Upper lobe of right lung (tissue), 1 donor: ENCODE measurements at regions not wholly inside any gene's neighbourhood (a gene's known extent, or its start where the extent isn't known, plus 50 kb on each side); places are given as distances from the start of the nearest gene placed in this dataset.

Experiments used
- ATAC-seq: fragments of 200-7000 bp; cut with Tn5 transposase; one replicate; pipeline ENCODE4 v1.9.1; 2020; ENCODE audit warnings: mild to moderate bottlenecking, moderate library complexity
- DNase-seq: peaks from one replicate; pipeline ENCODE4 v3.0.0-alpha.2; 2020
- H3K27ac ChIP-seq: fragments of 200-600 bp; one replicate; pipeline ENCODE4 v1.8.0; 2022
- H3K27me3 ChIP-seq: fragments of 200-600 bp; one replicate; pipeline ENCODE4 v1.8.0; 2022; ENCODE audit warnings: mild to moderate bottlenecking
- H3K36me3 ChIP-seq: fragments of 200-600 bp; one replicate; pipeline ENCODE4 v1.8.0; 2022
- H3K4me1 ChIP-seq: fragments of 200-600 bp; one replicate; pipeline ENCODE4 v1.8.0; 2022
- H3K4me3 ChIP-seq: fragments of 200-600 bp; one replicate; pipeline ENCODE4 v1.8.0; 2022; ENCODE audit warnings: mild to moderate bottlenecking
- H3K9me3 ChIP-seq: fragments of 200-600 bp; one replicate; pipeline ENCODE4 v1.8.0; 2022
- intact Hi-C: fragments of 100-400 bp; cut with DNase I; formaldehyde crosslinking; loops from one replicate; pipeline ENCODE4 v1.11.0; 2022
- TF ChIP-seq, protein P1 (sequence below): fragments of 200-600 bp; IDR thresholded peaks from one replicate; pipeline ENCODE4 v1.8.0; 2022; ENCODE audit warnings: antibody characterized with exemption
- donor health status: DM: no; HTN: yes; CAD: no; lungs with severe emphysema.

DNA sequence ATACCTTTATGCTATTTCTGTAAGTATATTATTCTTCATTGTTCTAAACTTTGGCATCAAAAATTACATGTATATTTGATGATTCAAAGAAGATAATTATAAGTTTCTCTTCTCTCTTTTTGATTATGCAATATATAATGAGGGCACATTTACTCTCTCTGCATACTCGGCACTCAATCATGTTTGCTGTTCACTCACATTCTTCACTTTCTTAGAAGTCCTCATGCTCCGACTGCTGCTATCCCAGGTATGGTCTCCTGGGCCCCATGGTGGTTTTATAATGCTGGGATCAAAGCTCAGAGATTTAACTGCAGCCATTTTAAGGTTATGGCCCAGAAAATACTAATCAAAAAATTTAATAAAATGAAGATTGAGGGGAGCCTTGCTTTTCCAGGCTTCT lies 529.7 kb upstream of the IL12A start:
- Histone ChIP-seq H3K36me3 (no peaks in the 10 kb centered on the region), H3K4me3 (no peak overlapping the region), H3K4me1 (no peaks in the 10 kb centered on the region), H3K27me3 (no peaks in the 10 kb centered on the region), H3K9me3 (no peaks in the 10 kb centered on the region), H3K27ac (no peak overlapping the region)
- TF ChIP-seq, protein P1, sequence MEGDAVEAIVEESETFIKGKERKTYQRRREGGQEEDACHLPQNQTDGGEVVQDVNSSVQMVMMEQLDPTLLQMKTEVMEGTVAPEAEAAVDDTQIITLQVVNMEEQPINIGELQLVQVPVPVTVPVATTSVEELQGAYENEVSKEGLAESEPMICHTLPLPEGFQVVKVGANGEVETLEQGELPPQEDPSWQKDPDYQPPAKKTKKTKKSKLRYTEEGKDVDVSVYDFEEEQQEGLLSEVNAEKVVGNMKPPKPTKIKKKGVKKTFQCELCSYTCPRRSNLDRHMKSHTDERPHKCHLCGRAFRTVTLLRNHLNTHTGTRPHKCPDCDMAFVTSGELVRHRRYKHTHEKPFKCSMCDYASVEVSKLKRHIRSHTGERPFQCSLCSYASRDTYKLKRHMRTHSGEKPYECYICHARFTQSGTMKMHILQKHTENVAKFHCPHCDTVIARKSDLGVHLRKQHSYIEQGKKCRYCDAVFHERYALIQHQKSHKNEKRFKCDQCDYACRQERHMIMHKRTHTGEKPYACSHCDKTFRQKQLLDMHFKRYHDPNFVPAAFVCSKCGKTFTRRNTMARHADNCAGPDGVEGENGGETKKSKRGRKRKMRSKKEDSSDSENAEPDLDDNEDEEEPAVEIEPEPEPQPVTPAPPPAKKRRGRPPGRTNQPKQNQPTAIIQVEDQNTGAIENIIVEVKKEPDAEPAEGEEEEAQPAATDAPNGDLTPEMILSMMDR, result no peak
- DNase-seq, result no peak
- peak; percentile 40 for ATAC-seq
- intact Hi-C loops, result no loop called here

DNA sequence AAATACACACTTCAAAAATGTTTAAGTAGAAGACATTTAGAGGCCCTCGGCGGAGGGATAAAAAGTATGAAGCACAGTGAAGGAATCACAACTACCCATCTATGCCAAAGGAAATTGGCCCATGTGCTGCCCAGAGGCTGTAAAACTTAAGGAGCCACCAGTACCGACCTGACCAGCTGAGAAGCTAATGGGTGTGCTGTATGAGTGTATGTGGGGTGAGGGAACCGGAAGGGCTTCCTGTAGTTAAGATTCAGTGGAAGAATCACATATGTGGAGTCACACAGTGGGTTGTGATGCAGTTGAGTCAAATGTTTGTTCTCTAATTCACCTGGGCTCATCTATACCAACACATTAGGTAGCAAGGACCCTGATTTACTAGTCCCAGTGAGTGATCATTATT lies 516.0 kb upstream of the IL12A start:
- no peak for DNase-seq
- no peaks in the 10 kb centered on the region for H3K27me3 ChIP-seq
- H3K27ac ChIP-seq, result no peak overlapping the region
- H3K36me3 ChIP-seq, result no peaks in the 10 kb centered on the region
- TF ChIP-seq, protein P1, result no peak
- no peak for ATAC-seq
- H3K4me3 ChIP-seq, result no peak overlapping the region
- no peaks in the 10 kb centered on the region for H3K9me3 ChIP-seq
- intact Hi-C loops, result no loop called here
- H3K4me1 ChIP-seq, result no peaks in the 10 kb centered on the region

DNA sequence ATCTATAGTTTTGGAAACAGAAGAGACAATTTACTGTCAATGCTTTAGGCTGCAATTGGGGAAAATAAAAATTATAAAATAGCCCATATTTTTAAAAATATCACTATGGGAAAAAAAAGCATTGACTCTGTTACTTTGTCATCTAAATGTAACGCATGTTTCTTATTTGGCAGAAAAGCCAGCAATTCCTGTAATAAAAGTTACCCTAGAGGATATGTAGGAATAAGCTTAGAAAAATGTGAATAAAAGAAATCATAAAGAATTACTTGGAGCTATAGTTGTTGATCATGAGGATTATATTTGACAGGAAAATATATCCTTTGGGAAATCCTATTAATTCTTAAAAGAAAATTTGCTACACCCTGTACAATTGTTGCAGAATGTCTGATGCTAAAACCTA lies 515.4 kb upstream of the IL12A start:
- no peaks in the 10 kb centered on the region for H3K36me3 ChIP-seq
- no peak for ATAC-seq
- intact Hi-C loops, result no loop called here
- TF ChIP-seq, protein P1, result no peak
- H3K4me3 ChIP-seq, result no peak overlapping the region
- H3K27ac ChIP-seq, result no peak overlapping the region
- DNase-seq, result no peak
- no peaks in the 10 kb centered on the region for H3K4me1 ChIP-seq
- no peaks in the 10 kb centered on the region for H3K27me3 ChIP-seq
- H3K9me3 ChIP-seq, result no peaks in the 10 kb centered on the region

DNA sequence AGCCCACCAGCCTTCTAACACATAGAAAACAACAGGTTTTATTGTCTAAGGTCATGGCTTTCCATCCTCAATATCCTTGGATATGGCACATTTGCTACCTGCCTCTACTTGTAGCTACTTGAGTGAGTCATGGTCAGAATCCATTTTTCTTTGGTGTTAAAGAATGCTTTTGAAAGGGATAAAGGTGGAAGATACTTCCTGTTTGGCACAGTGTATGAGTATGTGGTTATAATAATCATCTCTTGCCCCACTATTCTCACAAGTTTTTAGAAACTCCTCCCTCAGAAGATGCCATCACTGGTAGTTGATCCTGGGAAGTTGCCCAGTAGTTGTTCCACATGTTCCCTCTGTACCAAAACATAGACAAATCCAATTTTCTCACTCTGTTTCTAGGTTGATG lies 508.6 kb upstream of the IL12A start:
- Histone ChIP-seq H3K4me3 (no peak overlapping the region), H3K4me1 (no peaks in the 10 kb centered on the region), H3K36me3 (no peaks in the 10 kb centered on the region), H3K9me3 (no peaks in the 10 kb centered on the region), H3K27ac (no peak overlapping the region), H3K27me3 (no peaks in the 10 kb centered on the region)
- TF ChIP-seq, protein P1, result no peak
- DNase-seq, result no peak
- no peak for ATAC-seq
- intact Hi-C loops, result no loop called here

DNA sequence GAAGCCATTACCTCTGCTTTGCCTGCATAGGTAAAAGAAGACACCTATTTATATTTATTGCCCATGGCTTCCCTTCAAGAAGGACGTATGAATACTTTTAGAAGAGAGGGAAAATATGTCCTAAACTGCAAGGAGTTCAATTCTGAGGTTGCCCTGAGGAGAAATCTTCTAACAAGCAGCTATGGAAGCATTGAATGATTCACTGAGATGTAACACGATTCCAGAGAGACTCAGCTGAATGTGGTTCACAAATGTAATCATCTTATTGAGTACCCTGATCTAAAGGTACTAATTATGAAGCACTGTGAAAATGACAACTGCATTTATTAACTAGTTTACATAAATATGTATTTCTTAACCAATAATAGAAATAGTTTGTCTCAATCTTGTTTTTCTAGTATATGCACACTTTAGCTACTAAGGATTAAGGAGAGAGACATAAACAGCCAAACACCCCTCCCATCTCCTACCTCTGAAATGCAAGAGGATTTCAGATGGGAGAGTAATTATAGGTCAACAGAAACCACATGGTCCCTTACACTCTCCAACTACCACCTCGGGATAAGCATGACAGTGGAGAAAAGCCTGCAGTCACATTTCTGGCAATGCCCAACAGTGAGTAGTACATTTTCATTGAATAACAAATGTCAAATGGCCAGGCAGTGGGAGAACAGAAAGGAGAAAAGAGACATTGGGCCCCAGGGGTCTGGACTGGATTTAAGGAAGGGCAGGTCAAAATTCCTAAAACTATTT lies 506.2 kb upstream of the IL12A start:
- ATAC-seq, result no peak

More for the DNA sequence above, 506.2 kb upstream of the IL12A start:
- no peak overlapping the region for H3K27ac ChIP-seq
- no peaks in the 10 kb centered on the region for H3K9me3 ChIP-seq
- intact Hi-C loops, result no loop called here
- no peaks in the 10 kb centered on the region for H3K36me3 ChIP-seq
- no peaks in the 10 kb centered on the region for H3K27me3 ChIP-seq
- H3K4me3 ChIP-seq, result no peak overlapping the region
- TF ChIP-seq, protein P1, result no peak
- no peak for DNase-seq
- no peaks in the 10 kb centered on the region for H3K4me1 ChIP-seq
